CD4-positive, alpha-beta T cell (primary cell): ENCODE measurements at regions not wholly inside any gene's neighbourhood (a gene's known extent, or its start where the extent isn't known, plus 50 kb on each side); places are given as distances from the start of the nearest gene placed in this dataset.

Experiments used
- ATAC-seq: fragments of 200-7000 bp; cut with Tn5 transposase; one replicate; pipeline ENCODE4 v1.10.0; 2022; ENCODE audit warnings: mild to moderate bottlenecking; ENCODE audit not compliant: poor library complexity
- CTCF ChIA-PET: fragments of 350-600 bp; sonication (Branson Sonifier 250); formaldehyde crosslinking; loops from one replicate; lab custom pipeline; 2021; ENCODE audit warnings: antibody characterized with exemption, inconsistent platforms; lab: Charles Lee
- POLR2A ChIA-PET: fragments of 350-600 bp; sonication (Branson Sonifier 250); formaldehyde crosslinking; loops from one replicate; lab custom pipeline; 2021; ENCODE audit warnings: antibody characterized with exemption, inconsistent platforms; lab: Charles Lee
- DNase-seq, 14 experiments: peaks; one replicate each; pipeline ENCODE4 v3.0.0-alpha.2; 2013 to 2020; ENCODE audit warnings: mixed read lengths in 2 of 14
- H3K27ac ChIP-seq, 2 donors: one replicate each; pipeline versions ENCODE4 v1.5.1 to v1.7.0; 2013; ENCODE audit warnings: low read length in 2 of 2, low read depth in 1 of 2, mild to moderate bottlenecking in 1 of 2
- H3K27me3 ChIP-seq, 2 experiments: 1 replicate in 1 of 2; 2 replicates in 1 of 2; pipeline versions ENCODE4 v1.6.1 to v1.7.0; 2013; ENCODE audit warnings: low read length in 2 of 2, control low read depth in 1 of 2, mild to moderate bottlenecking in 1 of 2, moderate library complexity in 1 of 2; ENCODE audit not compliant: insufficient read depth in 2 of 2, control insufficient read depth in 1 of 2
- H3K36me3 ChIP-seq: one replicate; pipeline ENCODE4 v1.6.1; 2013; ENCODE audit warnings: low read length, control low read depth; ENCODE audit not compliant: insufficient read depth
- H3K4me1 ChIP-seq: one replicate; pipeline ENCODE4 v1.6.1; 2013; ENCODE audit warnings: low read length, control low read depth; ENCODE audit not compliant: insufficient read depth
- H3K4me3 ChIP-seq: one replicate; pipeline ENCODE4 v1.5.1; 2013; ENCODE audit warnings: mild to moderate bottlenecking, low read length, moderate library complexity
- H3K9me3 ChIP-seq, 2 experiments: 1 replicate in 1 of 2; 2 replicates in 1 of 2; pipeline versions ENCODE4 v1.6.1 to v1.7.0; 2013; ENCODE audit warnings: low read length in 2 of 2, mild to moderate bottlenecking in 2 of 2, control low read depth in 1 of 2, moderate library complexity in 1 of 2; ENCODE audit not compliant: control insufficient read depth in 1 of 2, insufficient read depth in 1 of 2
- H3K27ac Mint-ChIP-seq: one replicate; pipeline ENCODE4 v1.8.0; 2020; ENCODE audit warnings: mixed read lengths
- H3K27me3 Mint-ChIP-seq: one replicate; pipeline ENCODE4 v1.8.0; 2021; ENCODE audit warnings: mixed read lengths
- H3K36me3 Mint-ChIP-seq: one replicate; pipeline ENCODE4 v1.8.0; 2021; ENCODE audit warnings: low read depth, mixed read lengths
- H3K4me1 Mint-ChIP-seq: one replicate; pipeline ENCODE4 v1.8.0; 2021; ENCODE audit warnings: low read depth, mixed read lengths
- H3K4me3 Mint-ChIP-seq: one replicate; pipeline ENCODE4 v1.8.0; 2020; ENCODE audit warnings: mild to moderate bottlenecking, mixed read lengths
- H3K9me3 Mint-ChIP-seq: one replicate; pipeline ENCODE4 v1.8.0; 2020; ENCODE audit warnings: mixed read lengths
- intact Hi-C, 2 experiments: fragments of 100-400 bp; cut with DNase I in 1 of 2; cut with micrococcal nuclease in 1 of 2; formaldehyde crosslinking; loops; one replicate each; pipeline versions ENCODE4 v1.15.1 to v1.9.0; 2023 to 2025; cut with DNase I, micrococcal nuclease
- TF ChIP-seq, protein P1 (sequence below): fragments of 200-600 bp; IDR thresholded peaks from one replicate; pipeline ENCODE4 v1.8.0; 2022; ENCODE audit warnings: antibody characterized with exemption, mild to moderate bottlenecking

GRCh38 chr6:97819710-97820109, 536.7 kb upstream of the MMS22L start:
- ChIA-PET CTCF (no interaction called here), POLR2A (no interaction called here)
- Histone ChIP-seq H3K27me3 (no peaks in the 10 kb centered on the region), H3K9me3 (no peaks in the 10 kb centered on the region), H3K36me3 (no peaks in the 10 kb centered on the region), H3K4me1 (no peaks in the 10 kb centered on the region), H3K27ac (no peak overlapping the region), H3K4me3 (no peak overlapping the region)
- TF ChIP-seq, protein P1, sequence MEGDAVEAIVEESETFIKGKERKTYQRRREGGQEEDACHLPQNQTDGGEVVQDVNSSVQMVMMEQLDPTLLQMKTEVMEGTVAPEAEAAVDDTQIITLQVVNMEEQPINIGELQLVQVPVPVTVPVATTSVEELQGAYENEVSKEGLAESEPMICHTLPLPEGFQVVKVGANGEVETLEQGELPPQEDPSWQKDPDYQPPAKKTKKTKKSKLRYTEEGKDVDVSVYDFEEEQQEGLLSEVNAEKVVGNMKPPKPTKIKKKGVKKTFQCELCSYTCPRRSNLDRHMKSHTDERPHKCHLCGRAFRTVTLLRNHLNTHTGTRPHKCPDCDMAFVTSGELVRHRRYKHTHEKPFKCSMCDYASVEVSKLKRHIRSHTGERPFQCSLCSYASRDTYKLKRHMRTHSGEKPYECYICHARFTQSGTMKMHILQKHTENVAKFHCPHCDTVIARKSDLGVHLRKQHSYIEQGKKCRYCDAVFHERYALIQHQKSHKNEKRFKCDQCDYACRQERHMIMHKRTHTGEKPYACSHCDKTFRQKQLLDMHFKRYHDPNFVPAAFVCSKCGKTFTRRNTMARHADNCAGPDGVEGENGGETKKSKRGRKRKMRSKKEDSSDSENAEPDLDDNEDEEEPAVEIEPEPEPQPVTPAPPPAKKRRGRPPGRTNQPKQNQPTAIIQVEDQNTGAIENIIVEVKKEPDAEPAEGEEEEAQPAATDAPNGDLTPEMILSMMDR: no peak
- no peaks in the 10 kb centered on the region for H3K9me3 Mint-ChIP-seq
- intact Hi-C loops: no loop called here
- no peaks in the 10 kb centered on the region for H3K36me3 Mint-ChIP-seq
- H3K4me3 Mint-ChIP-seq: no peak overlapping the region
- no peak overlapping the region for H3K27ac Mint-ChIP-seq
- no peaks in the 10 kb centered on the region for H3K27me3 Mint-ChIP-seq
- ATAC-seq (no peak), DNase-seq (no peak)
- H3K4me1 Mint-ChIP-seq: no peaks in the 10 kb centered on the region

DNA sequence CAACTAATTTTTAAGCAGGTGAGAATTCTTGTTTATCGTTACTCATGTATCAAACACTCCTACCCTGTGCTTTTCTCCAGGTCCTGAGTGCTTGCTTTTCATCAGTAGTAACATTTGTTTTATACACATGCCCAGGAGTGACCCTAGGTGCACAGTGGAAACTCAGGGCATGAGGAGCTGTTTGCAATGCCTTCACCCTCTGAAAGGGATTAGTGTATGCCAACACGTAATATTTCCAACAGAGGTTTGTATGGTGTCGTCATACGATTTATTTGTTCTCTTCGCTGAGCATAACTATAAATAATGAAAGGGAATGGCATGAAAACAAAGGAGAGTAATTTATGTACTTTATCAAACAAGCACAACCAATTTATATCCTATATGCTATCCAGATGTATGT, 537.4 kb upstream of the MMS22L start:
- no peak for ATAC-seq
- POLR2A ChIA-PET: no interaction called here

DNA sequence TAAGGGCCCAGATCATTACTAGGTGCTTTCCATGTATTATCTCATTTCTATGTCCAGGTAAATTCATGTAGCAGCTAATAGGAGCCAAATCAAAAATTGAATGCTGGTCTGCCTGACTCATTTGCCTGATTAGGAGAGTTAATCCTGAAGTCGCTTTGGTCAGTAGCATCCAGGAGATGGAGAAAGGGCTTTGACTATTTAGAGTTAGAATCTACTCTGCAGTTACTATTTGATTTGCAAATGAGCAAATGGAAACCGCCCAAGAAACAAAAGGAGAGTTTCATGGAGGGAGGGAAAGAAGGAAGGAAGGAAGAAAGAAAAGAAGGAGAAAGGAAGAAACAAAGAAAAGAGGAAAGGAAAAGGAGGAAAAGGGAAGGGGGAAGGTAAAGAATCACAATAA, 539.6 kb upstream of the MMS22L start:
- Mint-ChIP-seq H3K4me1 (no peaks in the 10 kb centered on the region), H3K36me3 (no peaks in the 10 kb centered on the region), H3K27me3 (no peaks in the 10 kb centered on the region), H3K27ac (no peak overlapping the region), H3K4me3 (no peak overlapping the region), H3K9me3 (no peaks in the 10 kb centered on the region)
- Histone ChIP-seq H3K36me3 (no peaks in the 10 kb centered on the region), H3K27me3 (no peaks in the 10 kb centered on the region), H3K4me3 (no peak overlapping the region), H3K9me3 (no peaks in the 10 kb centered on the region), H3K4me1 (no peaks in the 10 kb centered on the region), H3K27ac (no peak overlapping the region)
- TF ChIP-seq, protein P1: no peak
- POLR2A ChIA-PET: no interaction called here
- DNase-seq (no peak), ATAC-seq (no peak)
- intact Hi-C loops: no loop called here
- CTCF ChIA-PET: no interaction called here

More for the DNA sequence above, 537.4 kb upstream of the MMS22L start:
- Histone ChIP-seq H3K27ac (no peak overlapping the region), H3K27me3 (no peaks in the 10 kb centered on the region), H3K4me1 (no peaks in the 10 kb centered on the region), H3K4me3 (no peak overlapping the region), H3K36me3 (no peaks in the 10 kb centered on the region), H3K9me3 (no peaks in the 10 kb centered on the region)
- Mint-ChIP-seq H3K4me1 (no peaks in the 10 kb centered on the region), H3K4me3 (no peak overlapping the region), H3K27ac (no peak overlapping the region), H3K36me3 (no peaks in the 10 kb centered on the region), H3K9me3 (no peaks in the 10 kb centered on the region), H3K27me3 (no peaks in the 10 kb centered on the region)
- intact Hi-C loops: no loop called here
- no peak for DNase-seq
- TF ChIP-seq, protein P1: no peak
- CTCF ChIA-PET: no interaction called here
